Thymus (tissue), 11 donors: ENCODE measurements at regions not wholly inside any gene's neighbourhood (a gene's known extent, or its start where the extent isn't known, plus 50 kb on each side); places are given as distances from the start of the nearest gene placed in this dataset.

Experiments
- DNase-seq, 9 donors: peaks; one replicate each; pipeline ENCODE4 v3.0.0-alpha.2; 2013; ENCODE audit warnings: low spot score in 9 of 9, low read depth in 6 of 9, missing footprints in 1 of 9
- H3K27ac ChIP-seq, 2 donors: one replicate each; pipeline ENCODE4 v1.5.1; 2013; ENCODE audit warnings: control low read depth in 1 of 2, low read depth in 1 of 2, low read length in 1 of 2, mild to moderate bottlenecking in 1 of 2, moderate library complexity in 1 of 2
- H3K27me3 ChIP-seq, 2 donors: one replicate each; pipeline ENCODE4 v1.5.1; 2013; ENCODE audit warnings: low read length in 1 of 2; ENCODE audit not compliant: control insufficient read depth in 2 of 2, insufficient read depth in 1 of 2
- H3K36me3 ChIP-seq, 2 donors: one replicate each; pipeline ENCODE4 v1.5.1; 2013; ENCODE audit warnings: low read length in 1 of 2, mild to moderate bottlenecking in 1 of 2, moderate library complexity in 1 of 2; ENCODE audit not compliant: control insufficient read depth in 2 of 2, insufficient read depth in 2 of 2
- H3K4me1 ChIP-seq, 2 donors: one replicate each; pipeline ENCODE4 v1.5.1; 2013; ENCODE audit warnings: low read length in 2 of 2; ENCODE audit not compliant: control insufficient read depth in 2 of 2, insufficient read depth in 2 of 2
- H3K4me3 ChIP-seq, 2 donors: one replicate each; pipeline ENCODE4 v1.5.1; 2013; ENCODE audit warnings: low read length in 2 of 2, control low read depth in 1 of 2, mild to moderate bottlenecking in 1 of 2
- H3K9me3 ChIP-seq, 2 donors: one replicate each; pipeline ENCODE4 v1.5.1; 2013; ENCODE audit warnings: low read length in 1 of 2, mild to moderate bottlenecking in 1 of 2; ENCODE audit not compliant: control insufficient read depth in 2 of 2, insufficient read depth in 1 of 2
- WGBS: extraction: QIAGEN DNeasy Blood & Tissue Kit; methylation state at CpG from one replicate; pipeline ENCODE4 v1.1.7; 2013; 5-methylcytosine and 5-hydroxymethylcytosine counted together
- donor health status: healthy.

GRCh38 chr5:68368311-68369022 is 152.9 kb downstream of the PIK3R1 start:
- no peak overlapping the region for H3K4me3 ChIP-seq
- WGBS, result 93% methylated on average over 5 of the region's 5 CpGs
- H3K27ac ChIP-seq, result no peak overlapping the region
- DNase-seq, result no peak
- H3K9me3 ChIP-seq, result no peaks in the 10 kb centered on the region
- H3K4me1 ChIP-seq, result peaks cover 14 to 15% of the 10 kb centered on the region in 2 donors
- H3K27me3 ChIP-seq, result no peaks in the 10 kb centered on the region
- no peaks in the 10 kb centered on the region for H3K36me3 ChIP-seq

- H3K36me3 ChIP-seq, result no peaks in the 10 kb centered on the region
- DNase-seq, result peak in 1 of 9 donors; percentile 31
- peaks cover 14 to 15% of the 10 kb centered on the region in 2 donors for H3K4me1 ChIP-seq
- no peaks in the 10 kb centered on the region for H3K27me3 ChIP-seq
- WGBS, result 94% methylated on average over 1 of the region's 1 CpG
- H3K9me3 ChIP-seq, result no peaks in the 10 kb centered on the region
- peak overlapping the region in 1 of 2 donors; percentile 33 for H3K27ac ChIP-seq
- no peak overlapping the region for H3K4me3 ChIP-seq
These were observed 153.4 kb downstream of the PIK3R1 start for GRCh38 chr5:68369023-68369359.

GRCh38 chr5:68369457-68370125 is 154.0 kb downstream of the PIK3R1 start:
- H3K4me3 ChIP-seq, result no peak overlapping the region
- DNase-seq, result peak in 8 of 9 donors; percentile 33 to 77 (median 49)
- peak overlapping the region in 1 of 2 donors; percentile 44 for H3K27ac ChIP-seq

GRCh38 chr5:68370196-68370595 is 154.6 kb downstream of the PIK3R1 start:
- over 99% methylated on average over 2 of the region's 2 CpGs for WGBS
- Histone ChIP-seq H3K27ac (no peak overlapping the region), H3K4me3 (no peak overlapping the region), H3K9me3 (no peaks in the 10 kb centered on the region), H3K27me3 (no peaks in the 10 kb centered on the region), H3K4me1 (peaks cover 14 to 15% of the 10 kb centered on the region in 2 donors), H3K36me3 (no peaks in the 10 kb centered on the region)
- DNase-seq, result no peak

More at GRCh38 chr5:68369457-68370125, 154.0 kb downstream of the PIK3R1 start:
- no peaks in the 10 kb centered on the region for H3K9me3 ChIP-seq
- peaks cover 14 to 15% of the 10 kb centered on the region in 2 donors for H3K4me1 ChIP-seq
- WGBS, result 27% methylated on average over 7 of the region's 7 CpGs
- H3K36me3 ChIP-seq, result no peaks in the 10 kb centered on the region
- H3K27me3 ChIP-seq, result no peaks in the 10 kb centered on the region

- DNase-seq, result no peak
- 95% methylated on average over 2 of the region's 2 CpGs for WGBS
- H3K9me3 ChIP-seq, result no peaks in the 10 kb centered on the region
- no peaks in the 10 kb centered on the region for H3K27me3 ChIP-seq
- H3K4me3 ChIP-seq, result no peak overlapping the region
- no peaks in the 10 kb centered on the region for H3K36me3 ChIP-seq
- H3K27ac ChIP-seq, result no peak overlapping the region
- H3K4me1 ChIP-seq, result peaks cover 14 to 15% of the 10 kb centered on the region in 2 donors
These were observed 156.1 kb downstream of the PIK3R1 start for GRCh38 chr5:68371607-68372006.

GRCh38 chr5:68372161-68372560 is 156.6 kb downstream of the PIK3R1 start:
- Histone ChIP-seq H3K27me3 (no peaks in the 10 kb centered on the region), H3K36me3 (no peaks in the 10 kb centered on the region), H3K4me1 (peaks cover 14 to 15% of the 10 kb centered on the region in 2 donors), H3K9me3 (no peaks in the 10 kb centered on the region), H3K4me3 (no peak overlapping the region), H3K27ac (no peak overlapping the region)
- WGBS, result 100% methylated on average over 1 of the region's 1 CpG
- no peak for DNase-seq

GRCh38 chr5:68373050-68373449 is 157.5 kb downstream of the PIK3R1 start:
- H3K27ac ChIP-seq, result no peak overlapping the region

GRCh38 chr5:68374796-68375518 is 159.4 kb downstream of the PIK3R1 start:
- peaks cover 16 to 24% of the 10 kb centered on the region in 2 donors for H3K4me1 ChIP-seq
- H3K9me3 ChIP-seq, result no peaks in the 10 kb centered on the region
- WGBS, result 56% methylated on average over 1 of the region's 1 CpG
- no peak overlapping the region for H3K27ac ChIP-seq
- H3K4me3 ChIP-seq, result no peak overlapping the region
- no peak for DNase-seq
- no peaks in the 10 kb centered on the region for H3K36me3 ChIP-seq
- H3K27me3 ChIP-seq, result no peaks in the 10 kb centered on the region

More at GRCh38 chr5:68373050-68373449, 157.5 kb downstream of the PIK3R1 start:
- no peaks in the 10 kb centered on the region for H3K27me3 ChIP-seq
- H3K36me3 ChIP-seq, result no peaks in the 10 kb centered on the region
- no peak for DNase-seq
- no peaks in the 10 kb centered on the region for H3K9me3 ChIP-seq
- no peak overlapping the region for H3K4me3 ChIP-seq
- peaks cover 18 to 21% of the 10 kb centered on the region in 2 donors for H3K4me1 ChIP-seq
- WGBS, result 96% methylated on average over 2 of the region's 2 CpGs

- H3K27me3 ChIP-seq, result no peaks in the 10 kb centered on the region
- H3K4me1 ChIP-seq, result peaks cover 14 to 24% of the 10 kb centered on the region in 2 donors
- H3K4me3 ChIP-seq, result no peak overlapping the region
- H3K36me3 ChIP-seq, result no peaks in the 10 kb centered on the region
- WGBS, result 96% methylated on average over 3 of the region's 3 CpGs
- no peaks in the 10 kb centered on the region for H3K9me3 ChIP-seq
- no peak overlapping the region for H3K27ac ChIP-seq
- no peak for DNase-seq
These were observed 160.0 kb downstream of the PIK3R1 start for GRCh38 chr5:68375540-68375939.
